GM21529 (cell line): ENCODE measurements at regions not wholly inside any gene's neighbourhood (a gene's known extent, or its start where the extent isn't known, plus 50 kb on each side); places are given as distances from the start of the nearest gene placed in this dataset.

ENCODE experiments used
- ATAC-seq: cut with Tn5 transposase; IDR thresholded peaks from one replicate; pipeline ENCODE4 v1.9.1; 2021; ENCODE audit not compliant: unreplicated experiment

DNA sequence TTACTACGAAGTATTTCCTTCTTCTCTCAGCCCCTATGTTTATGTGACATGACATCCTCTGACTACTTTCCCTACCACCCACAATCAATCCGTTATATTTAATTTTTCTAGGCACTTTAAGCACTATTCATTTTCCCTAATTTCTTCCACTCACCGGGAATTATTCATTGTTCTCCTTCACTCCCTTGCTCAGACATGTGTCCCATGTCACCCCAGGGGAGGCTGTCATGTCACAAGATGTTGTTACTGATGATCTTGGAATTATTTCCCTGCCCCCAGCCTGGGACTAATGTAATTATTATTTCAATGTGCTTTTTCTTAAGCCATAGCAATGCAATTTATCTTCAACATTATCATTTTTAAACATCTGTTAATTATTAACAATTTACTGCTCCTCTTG lies 317.2 kb downstream of the PHF14 start:
- ATAC-seq: no peak

DNA sequence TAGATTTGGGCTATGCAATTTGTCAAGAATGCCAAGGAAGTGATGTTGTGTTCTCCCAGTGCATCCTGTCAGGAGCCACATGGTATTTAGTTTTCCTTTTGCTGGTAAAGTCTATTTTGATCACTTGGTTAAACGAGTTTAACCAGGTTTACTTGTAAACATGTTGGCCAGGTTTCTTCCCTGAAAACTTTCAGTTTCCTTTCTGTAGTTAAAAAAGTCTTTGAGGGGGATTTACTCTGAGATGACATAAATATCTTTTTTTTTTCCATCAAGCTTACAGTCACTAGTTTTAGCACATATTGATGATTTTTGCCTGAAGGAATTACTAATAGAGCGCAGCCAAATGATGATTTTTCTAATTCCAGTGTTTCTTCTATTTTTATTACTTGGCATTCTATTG lies 320.5 kb downstream of the PHF14 start:
- no peak for ATAC-seq

DNA sequence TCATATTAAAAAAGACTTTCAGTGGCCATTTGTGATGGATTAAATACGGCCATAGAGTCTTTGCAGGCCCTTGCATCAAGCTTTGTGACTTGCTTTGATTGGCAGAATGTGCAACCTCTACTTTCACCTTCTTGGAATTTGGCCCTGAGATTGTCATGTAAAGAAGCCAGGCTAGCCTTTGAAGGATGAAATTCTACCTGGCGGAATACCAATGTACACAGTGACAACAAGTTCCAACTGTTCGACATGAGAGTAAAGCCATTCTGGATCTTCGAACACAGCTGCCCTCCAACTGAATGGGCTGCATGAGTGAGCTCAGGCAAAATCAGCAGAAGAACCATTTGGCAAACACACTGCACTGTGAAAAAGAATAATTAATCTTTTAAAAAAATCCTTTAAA lies 321.3 kb downstream of the PHF14 start:
- ATAC-seq: no peak

DNA sequence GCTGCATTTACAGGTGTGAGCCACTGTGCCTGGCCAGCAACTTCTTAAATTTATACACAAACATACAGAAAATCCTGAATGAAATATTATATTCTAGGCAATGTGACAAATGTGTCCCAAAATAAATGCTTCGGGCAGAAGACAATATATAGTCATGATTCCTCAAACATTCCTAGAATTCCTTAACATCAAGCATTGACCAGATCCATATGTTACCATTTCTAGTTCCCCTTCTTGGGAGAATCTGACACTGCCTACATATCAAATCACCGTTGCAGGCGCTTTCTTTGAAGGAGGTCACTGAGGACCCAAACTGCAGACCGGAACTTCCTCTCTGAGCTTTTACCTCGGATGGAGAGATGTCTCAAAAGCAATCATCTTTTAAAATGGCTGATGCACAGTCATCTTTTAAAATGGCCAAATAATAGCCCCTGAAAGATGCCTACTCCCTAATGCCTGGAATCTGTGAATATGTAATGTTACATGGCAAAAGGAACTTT lies 323.5 kb downstream of the PHF14 start:
- no peak for ATAC-seq

DNA sequence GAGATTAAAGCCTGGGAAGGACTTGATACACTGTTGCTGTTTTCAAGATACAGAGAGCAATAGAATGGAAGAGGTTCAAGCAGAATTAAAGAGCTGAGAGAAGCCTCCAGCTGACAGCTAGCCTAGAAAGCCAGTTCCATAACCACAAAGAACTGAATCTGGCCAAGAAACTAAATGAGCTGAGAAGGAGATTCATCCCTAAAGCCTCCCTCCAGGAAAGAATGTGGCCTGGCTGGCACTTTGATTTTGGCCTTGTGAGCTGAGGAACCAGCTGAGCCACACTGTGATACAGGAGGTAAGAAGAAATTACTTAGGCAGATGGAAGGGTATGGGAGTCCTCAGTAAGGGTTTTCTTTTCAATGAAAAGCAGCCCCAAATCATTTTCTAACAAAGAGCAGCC lies 324.1 kb downstream of the PHF14 start:
- ATAC-seq: no peak

DNA sequence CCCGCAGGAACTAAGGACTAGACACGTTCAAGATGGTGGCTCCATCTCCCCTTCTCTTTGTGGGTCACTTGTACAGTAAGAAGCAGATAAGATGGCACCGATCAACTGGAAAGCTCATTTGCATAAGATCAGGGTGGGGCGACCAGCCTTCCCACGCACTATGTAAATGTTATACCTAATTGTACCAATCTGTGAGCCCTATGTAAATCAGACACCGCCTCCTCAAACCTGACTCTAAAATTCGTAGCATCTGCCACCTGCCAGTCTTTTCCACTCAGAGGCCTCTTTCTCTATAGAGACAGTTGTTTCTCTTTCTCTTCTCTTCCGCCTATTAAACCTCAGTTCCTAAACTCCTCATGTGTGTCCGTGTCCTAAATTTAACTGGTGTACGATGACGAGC lies 324.5 kb downstream of the PHF14 start:
- ATAC-seq: no peak

DNA sequence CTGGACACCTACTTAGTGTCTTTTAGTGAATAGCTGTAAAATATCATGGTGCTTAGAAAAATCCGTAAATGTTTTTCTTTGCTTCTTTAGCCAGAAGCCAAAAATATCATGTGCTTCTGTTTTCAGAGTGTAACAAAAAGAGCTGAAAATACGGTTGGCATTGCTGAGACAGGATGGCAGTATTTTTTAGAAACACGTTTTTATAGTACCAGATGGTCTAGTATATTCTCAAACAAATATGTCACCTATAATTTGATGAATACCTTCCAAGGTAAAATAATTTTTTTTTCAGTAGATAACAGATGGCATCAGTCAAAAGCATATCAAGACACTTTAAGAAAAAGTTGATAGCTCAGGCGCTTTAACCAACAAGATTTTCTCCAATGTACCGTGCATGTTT lies 326.6 kb downstream of the PHF14 start:
- no peak for ATAC-seq

DNA sequence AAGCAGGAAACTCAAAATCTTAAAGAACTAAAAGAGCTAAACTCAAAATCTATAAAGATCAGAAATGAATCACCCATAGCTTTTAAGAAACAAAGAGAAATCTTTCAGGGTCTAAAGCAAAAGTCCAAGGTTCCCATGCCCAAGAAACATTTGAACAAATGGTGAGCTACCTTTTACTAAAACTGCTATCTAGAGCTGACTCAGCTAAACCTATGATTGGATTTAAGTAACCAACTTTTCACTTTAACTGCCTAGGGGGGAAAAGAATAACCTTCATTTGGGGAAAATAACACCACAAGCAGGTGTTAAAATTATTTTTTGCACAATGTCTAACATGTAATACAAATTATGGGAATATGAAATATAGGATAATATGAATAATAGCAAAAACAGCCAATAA lies 328.4 kb downstream of the PHF14 start:
- no peak for ATAC-seq

DNA sequence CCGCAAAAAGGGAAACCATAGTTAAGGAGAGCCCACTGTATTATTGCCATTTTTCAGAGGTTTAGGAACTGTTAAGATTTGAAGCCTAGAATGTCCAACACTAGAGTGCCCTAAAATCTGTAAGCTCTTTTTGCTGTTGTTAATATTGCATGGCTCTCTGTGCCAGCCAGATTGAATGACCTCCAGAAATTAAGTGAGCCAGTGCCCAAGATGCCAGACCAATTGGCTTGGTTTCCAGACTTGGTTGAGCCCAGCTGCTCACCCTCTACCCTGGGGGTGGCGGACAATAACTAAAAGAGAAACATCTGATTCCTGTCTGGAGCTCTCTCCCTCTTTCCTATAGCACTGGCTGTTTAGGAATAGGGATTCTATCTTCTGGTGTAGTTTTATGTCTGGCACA lies 340.1 kb downstream of the PHF14 start:
- ATAC-seq: no peak

DNA sequence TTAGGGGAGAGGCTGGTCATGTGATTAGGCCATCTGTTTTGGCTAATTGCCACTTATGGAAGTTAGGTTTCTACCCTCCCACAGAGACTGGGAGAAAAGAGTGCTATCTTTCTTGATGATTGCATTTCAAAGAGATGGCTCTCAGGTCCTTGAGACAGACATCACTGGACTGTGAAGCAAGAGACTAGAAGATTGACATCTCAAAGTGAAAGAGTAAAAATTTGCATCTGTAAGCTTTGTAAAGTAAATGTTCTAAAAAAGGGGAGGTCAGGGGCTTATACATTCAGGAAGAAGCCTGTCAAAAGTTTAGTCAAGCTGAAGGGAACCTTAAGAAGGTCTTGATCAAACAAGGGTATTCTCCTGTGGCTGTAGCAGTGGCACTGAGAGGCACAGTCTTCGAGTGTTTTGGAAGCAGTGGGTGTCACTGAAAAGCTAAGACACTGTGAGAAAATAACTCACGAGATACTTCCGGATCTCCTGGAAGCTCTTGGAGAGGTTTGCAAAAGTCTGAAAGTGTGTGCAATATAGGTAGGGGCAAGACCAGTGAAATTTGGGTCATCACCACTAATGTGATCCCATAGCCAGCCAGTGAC lies 342.1 kb downstream of the PHF14 start:
- ATAC-seq: peak; percentile 71

DNA sequence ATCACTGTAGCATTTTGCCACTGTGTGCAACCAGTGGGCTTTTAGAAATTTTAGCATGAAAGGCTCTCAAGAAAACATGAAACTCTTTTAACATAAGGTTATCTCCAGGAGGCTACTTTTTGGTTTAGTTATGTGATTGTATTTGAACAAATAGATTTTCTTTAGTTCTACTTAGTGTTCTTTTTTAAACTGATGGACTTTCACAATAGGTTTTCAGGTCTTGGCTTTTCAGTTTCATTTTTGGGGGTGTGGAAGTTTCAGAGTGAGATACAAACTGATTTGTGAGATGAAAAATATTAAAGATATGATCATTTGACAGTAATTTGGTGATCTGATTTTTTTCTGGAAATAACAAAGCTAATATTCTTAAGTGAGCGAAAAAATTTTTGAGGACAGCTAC lies 344.1 kb downstream of the PHF14 start:
- no peak for ATAC-seq

DNA sequence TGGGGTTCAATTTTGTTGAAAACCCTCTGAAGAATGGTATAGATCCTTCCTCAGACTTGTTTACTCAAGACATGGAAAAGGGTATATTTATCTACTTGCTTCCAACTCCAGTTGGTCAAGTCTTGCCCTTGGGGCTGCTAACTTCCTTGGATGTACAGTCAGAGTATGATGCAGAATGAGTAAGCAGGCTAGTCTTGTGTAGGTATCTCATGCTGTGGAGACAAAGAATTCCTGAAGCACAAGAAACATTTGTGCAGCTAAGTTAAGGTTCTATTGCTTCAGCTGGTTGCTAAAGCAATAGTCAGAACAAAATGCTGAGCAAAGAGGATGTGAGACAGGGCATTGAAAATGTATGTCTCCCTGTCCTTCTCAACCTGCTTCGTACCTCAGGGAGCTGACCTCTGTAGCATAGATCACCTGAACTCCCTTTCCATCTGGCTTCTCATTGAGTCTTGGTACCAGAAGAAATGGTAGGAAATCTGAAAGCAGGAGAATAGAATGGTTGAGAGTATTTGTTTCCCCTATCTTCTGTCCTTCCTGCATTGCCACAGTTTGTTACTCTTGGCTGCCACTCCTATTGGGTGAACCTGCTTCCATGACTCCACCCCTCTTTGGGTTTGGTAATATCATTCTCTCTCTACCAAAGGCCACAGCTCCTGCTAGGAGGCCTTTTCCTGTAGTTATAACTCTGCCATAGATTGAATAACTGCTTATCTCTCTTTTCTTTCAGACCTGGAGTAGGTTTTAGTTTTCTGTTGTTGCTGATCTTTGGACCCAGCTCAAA lies 346.0 kb downstream of the PHF14 start:
- no peak for ATAC-seq
